Activated T-helper 17 cell treated with anti-CD3 and anti-CD28 coated beads, Interleukin-2, amount 50 U/mL, for 72 hours (primary cell): ENCODE measurements at regions not wholly inside any gene's neighbourhood (a gene's known extent, or its start where the extent isn't known, plus 50 kb on each side); places are given as distances from the start of the nearest gene placed in this dataset.

Experiments used
- ATAC-seq: fragments of 150-1000 bp; cut with Tn5 transposase; replicated peaks from 2 replicates; pipeline ENCODE4 v1.10.0; 2021; ENCODE audit warnings: mild to moderate bottlenecking, moderate library complexity
- H3K27ac Mint-ChIP-seq: one replicate; pipeline ENCODE4 v1.8.0; 2022; ENCODE audit warnings: mixed read lengths
- H3K27me3 Mint-ChIP-seq: one replicate; pipeline ENCODE4 v1.8.0; 2022; ENCODE audit warnings: mixed read lengths
- H3K36me3 Mint-ChIP-seq: one replicate; pipeline ENCODE4 v1.8.0; 2022; ENCODE audit warnings: low read depth, mild to moderate bottlenecking, mixed read lengths
- H3K4me1 Mint-ChIP-seq: one replicate; pipeline ENCODE4 v1.8.0; 2022; ENCODE audit warnings: mixed read lengths
- H3K4me3 Mint-ChIP-seq: one replicate; pipeline ENCODE4 v1.8.0; 2022; ENCODE audit warnings: mild to moderate bottlenecking, mixed read lengths
- H3K9me3 Mint-ChIP-seq: one replicate; pipeline ENCODE4 v1.8.0; 2022; ENCODE audit warnings: mixed read lengths

GRCh38 chr2:4873876-4874593 lies 818.1 kb upstream of the SOX11 start:
- no peaks in the 10 kb centered on the region for H3K27me3 Mint-ChIP-seq
- H3K36me3 Mint-ChIP-seq = no peaks in the 10 kb centered on the region
- peaks cover 10% of the 10 kb centered on the region for H3K9me3 Mint-ChIP-seq
- no peaks in the 10 kb centered on the region for H3K4me1 Mint-ChIP-seq
- no peak for ATAC-seq
- no peak overlapping the region for H3K4me3 Mint-ChIP-seq
- no peak overlapping the region for H3K27ac Mint-ChIP-seq

GRCh38 chr2:4882421-4882820 lies 809.8 kb upstream of the SOX11 start:
- no peaks in the 10 kb centered on the region for H3K4me1 Mint-ChIP-seq
- H3K9me3 Mint-ChIP-seq = peaks cover 6% of the 10 kb centered on the region
- H3K36me3 Mint-ChIP-seq = no peaks in the 10 kb centered on the region
- no peak for ATAC-seq
- H3K27ac Mint-ChIP-seq = no peak overlapping the region
- no peak overlapping the region for H3K4me3 Mint-ChIP-seq
- H3K27me3 Mint-ChIP-seq = no peaks in the 10 kb centered on the region

GRCh38 chr2:4882941-4883340 lies 809.2 kb upstream of the SOX11 start:
- H3K9me3 Mint-ChIP-seq = peaks cover 6% of the 10 kb centered on the region
- no peak overlapping the region for H3K4me3 Mint-ChIP-seq
- ATAC-seq = no peak
- H3K27me3 Mint-ChIP-seq = no peaks in the 10 kb centered on the region
- no peaks in the 10 kb centered on the region for H3K36me3 Mint-ChIP-seq
- H3K4me1 Mint-ChIP-seq = no peaks in the 10 kb centered on the region
- H3K27ac Mint-ChIP-seq = no peak overlapping the region

- no peaks in the 10 kb centered on the region for H3K36me3 Mint-ChIP-seq
- H3K4me1 Mint-ChIP-seq = no peaks in the 10 kb centered on the region
- peaks cover 6% of the 10 kb centered on the region for H3K9me3 Mint-ChIP-seq
- no peaks in the 10 kb centered on the region for H3K27me3 Mint-ChIP-seq
- H3K4me3 Mint-ChIP-seq = no peak overlapping the region
- H3K27ac Mint-ChIP-seq = no peak overlapping the region
- ATAC-seq = no peak
Measured at GRCh38 chr2:4883375-4883774, 808.8 kb upstream of the SOX11 start.

- ATAC-seq = no peak
- no peak overlapping the region for H3K27ac Mint-ChIP-seq
- no peak overlapping the region for H3K4me3 Mint-ChIP-seq
- H3K9me3 Mint-ChIP-seq = peaks cover 6% of the 10 kb centered on the region
- no peaks in the 10 kb centered on the region for H3K36me3 Mint-ChIP-seq
- H3K4me1 Mint-ChIP-seq = no peaks in the 10 kb centered on the region
- H3K27me3 Mint-ChIP-seq = no peaks in the 10 kb centered on the region
Measured at GRCh38 chr2:4884117-4884571, 808.0 kb upstream of the SOX11 start.

- no peak for ATAC-seq
- Mint-ChIP-seq H3K9me3 (peaks cover 4% of the 10 kb centered on the region), H3K4me1 (no peaks in the 10 kb centered on the region), H3K27ac (no peak overlapping the region), H3K27me3 (no peaks in the 10 kb centered on the region), H3K36me3 (no peaks in the 10 kb centered on the region), H3K4me3 (no peak overlapping the region)
Measured at GRCh38 chr2:4891394-4891793, 800.8 kb upstream of the SOX11 start.

- Mint-ChIP-seq H3K36me3 (no peaks in the 10 kb centered on the region), H3K27ac (no peak overlapping the region), H3K4me1 (no peaks in the 10 kb centered on the region), H3K9me3 (peaks cover 4% of the 10 kb centered on the region), H3K4me3 (no peak overlapping the region), H3K27me3 (no peaks in the 10 kb centered on the region)
- ATAC-seq = no peak
Measured at GRCh38 chr2:4895371-4895770, 796.8 kb upstream of the SOX11 start.

- Mint-ChIP-seq H3K27me3 (no peaks in the 10 kb centered on the region), H3K4me3 (no peak overlapping the region), H3K4me1 (no peaks in the 10 kb centered on the region), H3K27ac (no peak overlapping the region), H3K9me3 (peaks cover 11% of the 10 kb centered on the region), H3K36me3 (no peaks in the 10 kb centered on the region)
- no peak for ATAC-seq
Measured at GRCh38 chr2:4898706-4899105, 793.5 kb upstream of the SOX11 start.

GRCh38 chr2:4900242-4900641 lies 791.9 kb upstream of the SOX11 start:
- no peaks in the 10 kb centered on the region for H3K27me3 Mint-ChIP-seq
- ATAC-seq = no peak
- no peaks in the 10 kb centered on the region for H3K36me3 Mint-ChIP-seq
- H3K4me3 Mint-ChIP-seq = no peak overlapping the region
- H3K4me1 Mint-ChIP-seq = no peaks in the 10 kb centered on the region
- no peak overlapping the region for H3K27ac Mint-ChIP-seq
- H3K9me3 Mint-ChIP-seq = peaks cover 7% of the 10 kb centered on the region

GRCh38 chr2:4900861-4901770 lies 791.1 kb upstream of the SOX11 start:
- Mint-ChIP-seq H3K27ac (no peak overlapping the region), H3K9me3 (peaks cover 7% of the 10 kb centered on the region), H3K4me3 (no peak overlapping the region), H3K27me3 (no peaks in the 10 kb centered on the region), H3K4me1 (no peaks in the 10 kb centered on the region), H3K36me3 (no peaks in the 10 kb centered on the region)
- no peak for ATAC-seq

GRCh38 chr2:4903656-4904348 lies 788.4 kb upstream of the SOX11 start:
- H3K27me3 Mint-ChIP-seq = no peaks in the 10 kb centered on the region
- ATAC-seq = no peak
- H3K27ac Mint-ChIP-seq = no peak overlapping the region
- H3K4me3 Mint-ChIP-seq = no peak overlapping the region
- no peaks in the 10 kb centered on the region for H3K4me1 Mint-ChIP-seq
- no peaks in the 10 kb centered on the region for H3K36me3 Mint-ChIP-seq
- H3K9me3 Mint-ChIP-seq = peaks cover 14% of the 10 kb centered on the region

GRCh38 chr2:4908461-4908860 lies 783.7 kb upstream of the SOX11 start:
- Mint-ChIP-seq H3K27me3 (no peaks in the 10 kb centered on the region), H3K4me3 (no peak overlapping the region), H3K4me1 (no peaks in the 10 kb centered on the region), H3K27ac (no peak overlapping the region), H3K9me3 (peaks cover 19% of the 10 kb centered on the region), H3K36me3 (no peaks in the 10 kb centered on the region)
- ATAC-seq = no peak

GRCh38 chr2:4909346-4910009 lies 782.7 kb upstream of the SOX11 start:
- no peak overlapping the region for H3K4me3 Mint-ChIP-seq
- no peaks in the 10 kb centered on the region for H3K36me3 Mint-ChIP-seq
- peaks cover 16% of the 10 kb centered on the region for H3K9me3 Mint-ChIP-seq
- ATAC-seq = no peak
- H3K4me1 Mint-ChIP-seq = no peaks in the 10 kb centered on the region
- H3K27ac Mint-ChIP-seq = no peak overlapping the region
- H3K27me3 Mint-ChIP-seq = no peaks in the 10 kb centered on the region

GRCh38 chr2:4914036-4914435 lies 778.1 kb upstream of the SOX11 start:
- Mint-ChIP-seq H3K4me1 (no peaks in the 10 kb centered on the region), H3K9me3 (peaks cover 12% of the 10 kb centered on the region)

More at GRCh38 chr2:4914036-4914435, 778.1 kb upstream of the SOX11 start:
- no peak overlapping the region for H3K27ac Mint-ChIP-seq
- H3K27me3 Mint-ChIP-seq = no peaks in the 10 kb centered on the region
- no peaks in the 10 kb centered on the region for H3K36me3 Mint-ChIP-seq
- ATAC-seq = no peak
- H3K4me3 Mint-ChIP-seq = no peak overlapping the region
